ENCODE measurements at regions not wholly inside any gene's neighbourhood (a gene's known extent, or its start where the extent isn't known, plus 50 kb on each side); places are given as distances from the start of the nearest gene placed in this dataset.

- H3K4me1 ChIP-seq (ENCODE audit: insufficient read depth, low read length), result no peaks in the 10 kb centered on the region
- H3K27ac ChIP-seq (ENCODE audit: low read depth, low read length), result no peak overlapping the region
- Mint-ChIP-seq H3K4me3 (ENCODE audit: unreplicated experiment) (no peak overlapping the region), H3K36me3 (ENCODE audit: low read depth, unreplicated experiment) (no peaks in the 10 kb centered on the region), H3K4me1 (ENCODE audit: low read depth, unreplicated experiment) (no peaks in the 10 kb centered on the region), H3K27ac (ENCODE audit: unreplicated experiment) (no peak overlapping the region), H3K27me3 (ENCODE audit: low read depth, unreplicated experiment) (peaks cover 14% of the 10 kb centered on the region), H3K9me3 (ENCODE audit: unreplicated experiment) (peaks cover 7% of the 10 kb centered on the region)
- H3K36me3 ChIP-seq (ENCODE audit: insufficient read depth, low read length), result no peaks in the 10 kb centered on the region
- no peaks in the 10 kb centered on the region for H4K20me1 ChIP-seq (ENCODE audit: insufficient read depth, low read length)
- peaks cover 4% of the 10 kb centered on the region for H3K9me3 ChIP-seq (ENCODE audit: insufficient read depth, low read depth, low read length)
- no peaks in the 10 kb centered on the region for H3K27me3 ChIP-seq (ENCODE audit: insufficient read depth, low read length)
- no peak overlapping the region for H3K4me2 ChIP-seq (ENCODE audit: low read length)
- H2AFZ ChIP-seq (ENCODE audit: low read depth, low read length), result no peak overlapping the region
- H3K4me3 ChIP-seq (ENCODE audit: insufficient read depth, low read depth, low read length), result no peak overlapping the region
- FAIRE-seq (no peak), DNase-seq (ENCODE audit: low read depth) (no peak)
- no peaks in the 10 kb centered on the region for H3K79me2 ChIP-seq (ENCODE audit: insufficient read depth, low read length)
- H3K9ac ChIP-seq (ENCODE audit: low read length), result no peak overlapping the region
- TF ChIP-seq, protein P1, sequence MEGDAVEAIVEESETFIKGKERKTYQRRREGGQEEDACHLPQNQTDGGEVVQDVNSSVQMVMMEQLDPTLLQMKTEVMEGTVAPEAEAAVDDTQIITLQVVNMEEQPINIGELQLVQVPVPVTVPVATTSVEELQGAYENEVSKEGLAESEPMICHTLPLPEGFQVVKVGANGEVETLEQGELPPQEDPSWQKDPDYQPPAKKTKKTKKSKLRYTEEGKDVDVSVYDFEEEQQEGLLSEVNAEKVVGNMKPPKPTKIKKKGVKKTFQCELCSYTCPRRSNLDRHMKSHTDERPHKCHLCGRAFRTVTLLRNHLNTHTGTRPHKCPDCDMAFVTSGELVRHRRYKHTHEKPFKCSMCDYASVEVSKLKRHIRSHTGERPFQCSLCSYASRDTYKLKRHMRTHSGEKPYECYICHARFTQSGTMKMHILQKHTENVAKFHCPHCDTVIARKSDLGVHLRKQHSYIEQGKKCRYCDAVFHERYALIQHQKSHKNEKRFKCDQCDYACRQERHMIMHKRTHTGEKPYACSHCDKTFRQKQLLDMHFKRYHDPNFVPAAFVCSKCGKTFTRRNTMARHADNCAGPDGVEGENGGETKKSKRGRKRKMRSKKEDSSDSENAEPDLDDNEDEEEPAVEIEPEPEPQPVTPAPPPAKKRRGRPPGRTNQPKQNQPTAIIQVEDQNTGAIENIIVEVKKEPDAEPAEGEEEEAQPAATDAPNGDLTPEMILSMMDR (IDR thresholded peaks at IDR 0.05; ENCODE audit: insufficient read depth, low read depth, low read length), result no peak
- no peak for TF ChIP-seq EZH2 (IDR thresholded peaks at IDR 0.05; ENCODE audit: insufficient read depth, low read length)
These were observed 263.3 kb downstream of the ICE1 start for GRCh38 chr5:5685737-5686136.

GRCh38 chr5:5683174-5683573 lies 260.7 kb downstream of the ICE1 start:
- H4K20me1 ChIP-seq (ENCODE audit: insufficient read depth, low read length), result no peaks in the 10 kb centered on the region
- Mint-ChIP-seq H3K4me1 (ENCODE audit: low read depth, unreplicated experiment) (peaks cover 7% of the 10 kb centered on the region), H3K27me3 (ENCODE audit: low read depth, unreplicated experiment) (peaks cover 8% of the 10 kb centered on the region), H3K36me3 (ENCODE audit: low read depth, unreplicated experiment) (no peaks in the 10 kb centered on the region), H3K9me3 (ENCODE audit: unreplicated experiment) (peaks cover 3% of the 10 kb centered on the region), H3K4me3 (ENCODE audit: unreplicated experiment) (no peak overlapping the region), H3K27ac (ENCODE audit: unreplicated experiment) (no peak overlapping the region)
- no peak overlapping the region for H3K27ac ChIP-seq (ENCODE audit: low read depth, low read length)
- no peaks in the 10 kb centered on the region for H3K79me2 ChIP-seq (ENCODE audit: insufficient read depth, low read length)
- no peak overlapping the region for H3K4me2 ChIP-seq (ENCODE audit: low read length)
- no peak for FAIRE-seq
- no peaks in the 10 kb centered on the region for H3K27me3 ChIP-seq (ENCODE audit: insufficient read depth, low read length)
- peaks cover 5% of the 10 kb centered on the region for H3K9me3 ChIP-seq (ENCODE audit: insufficient read depth, low read depth, low read length)
- H2AFZ ChIP-seq (ENCODE audit: low read depth, low read length), result no peak overlapping the region
- DNase-seq (ENCODE audit: low read depth), result no peak
- no peak overlapping the region for H3K9ac ChIP-seq (ENCODE audit: low read length)
- no peaks in the 10 kb centered on the region for H3K36me3 ChIP-seq (ENCODE audit: insufficient read depth, low read length)
- no peak overlapping the region for H3K4me3 ChIP-seq (ENCODE audit: insufficient read depth, low read depth, low read length)
- H3K4me1 ChIP-seq (ENCODE audit: insufficient read depth, low read length), result no peaks in the 10 kb centered on the region
- TF ChIP-seq, protein P1 (IDR thresholded peaks at IDR 0.05; ENCODE audit: insufficient read depth, low read depth, low read length), result no peak
- no peak for TF ChIP-seq EZH2 (IDR thresholded peaks at IDR 0.05; ENCODE audit: insufficient read depth, low read length)

DNA sequence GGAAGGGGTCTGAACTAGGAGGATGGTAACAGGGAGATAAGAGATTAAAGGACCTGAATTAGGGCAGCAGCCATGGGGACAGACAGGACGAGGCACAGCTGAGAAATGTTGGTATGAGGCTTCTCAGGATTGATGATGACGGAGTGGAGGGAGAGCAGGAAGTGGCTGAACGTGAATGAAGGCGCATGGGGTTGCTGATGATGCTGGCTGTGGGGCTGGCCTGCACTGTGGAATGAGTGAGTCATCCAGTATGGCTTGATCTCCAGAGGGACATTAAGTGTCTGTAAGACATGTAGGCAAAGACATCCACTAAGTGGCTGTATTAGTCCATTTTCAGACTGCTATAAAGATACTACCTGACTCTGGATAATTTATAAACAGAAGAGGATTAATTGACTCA lies 256.4 kb downstream of the ICE1 start:
- no peaks in the 10 kb centered on the region for H4K20me1 ChIP-seq (ENCODE audit: insufficient read depth, low read length)
- Mint-ChIP-seq H3K27me3 (ENCODE audit: low read depth, unreplicated experiment) (no peaks in the 10 kb centered on the region), H3K27ac (ENCODE audit: unreplicated experiment) (peak overlapping the region; percentile 44), H3K4me3 (ENCODE audit: unreplicated experiment) (no peak overlapping the region), H3K4me1 (ENCODE audit: low read depth, unreplicated experiment) (peaks cover 7% of the 10 kb centered on the region), H3K36me3 (ENCODE audit: low read depth, unreplicated experiment) (no peaks in the 10 kb centered on the region), H3K9me3 (ENCODE audit: unreplicated experiment) (peaks cover 3% of the 10 kb centered on the region)
- H3K27ac ChIP-seq (ENCODE audit: low read depth, low read length), result no peak overlapping the region
- H3K36me3 ChIP-seq (ENCODE audit: insufficient read depth, low read length), result no peaks in the 10 kb centered on the region
- no peak for DNase-seq (ENCODE audit: low read depth)
- H3K27me3 ChIP-seq (ENCODE audit: insufficient read depth, low read length), result no peaks in the 10 kb centered on the region
- no peaks in the 10 kb centered on the region for H3K79me2 ChIP-seq (ENCODE audit: insufficient read depth, low read length)
- no peak overlapping the region for H3K4me2 ChIP-seq (ENCODE audit: low read length)
- TF ChIP-seq EZH2 (IDR thresholded peaks at IDR 0.05; ENCODE audit: insufficient read depth, low read length), result no peak
- TF ChIP-seq, protein P1 (IDR thresholded peaks at IDR 0.05; ENCODE audit: insufficient read depth, low read depth, low read length), result no peak
- H3K9ac ChIP-seq (ENCODE audit: low read length), result no peak overlapping the region
- FAIRE-seq, result no peak
- H3K4me1 ChIP-seq (ENCODE audit: insufficient read depth, low read length), result no peaks in the 10 kb centered on the region
- H3K4me3 ChIP-seq (ENCODE audit: insufficient read depth, low read depth, low read length), result no peak overlapping the region
- no peak overlapping the region for H2AFZ ChIP-seq (ENCODE audit: low read depth, low read length)
- H3K9me3 ChIP-seq (ENCODE audit: insufficient read depth, low read depth, low read length), result peaks cover 11% of the 10 kb centered on the region
